ENCODE measurements at regions not wholly inside any gene's neighbourhood (a gene's known extent, or its start where the extent isn't known, plus 50 kb on each side); places are given as distances from the start of the nearest gene placed in this dataset.

DNA sequence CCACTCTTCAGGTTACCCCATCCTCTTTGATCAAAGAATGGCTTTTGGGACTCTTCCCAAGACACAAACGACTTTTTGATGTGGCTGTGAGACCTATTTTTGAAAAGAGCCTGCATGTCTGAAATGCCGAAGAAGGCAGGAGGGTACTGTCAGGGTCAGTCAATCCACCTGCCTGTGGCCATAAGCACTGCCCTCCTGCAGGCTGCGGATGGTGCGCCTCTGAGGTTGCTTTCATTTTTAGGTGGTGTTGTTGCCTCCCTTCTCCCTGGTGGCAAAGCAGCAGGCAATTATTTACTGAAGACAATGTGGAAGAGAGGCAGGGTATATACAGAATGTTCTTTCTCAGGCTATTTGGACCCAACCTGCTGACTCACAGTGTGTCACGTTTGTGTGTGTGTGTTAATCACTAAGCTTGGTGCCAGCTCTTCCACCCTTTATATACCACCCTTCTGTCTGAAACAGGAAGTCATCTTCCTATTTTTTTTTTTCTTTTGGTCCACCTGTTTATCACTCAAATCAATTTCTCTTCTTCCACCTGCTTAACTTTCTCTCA, 1421.2 kb upstream of the CELF2 start:
- TF ChIP-seq EZH2 (IDR thresholded peaks at IDR 0.05; ENCODE audit: insufficient read depth, poor library complexity, severe bottlenecking) (no peak), EZH2phosphoT487 (IDR thresholded peaks at IDR 0.05; ENCODE audit: insufficient read depth, low read depth) (no peak)
